GM12865 (cell line): ENCODE measurements at regions not wholly inside any gene's neighbourhood (a gene's known extent, or its start where the extent isn't known, plus 50 kb on each side); places are given as distances from the start of the nearest gene placed in this dataset.

ENCODE experiments used
- DNase-seq: peaks from one replicate; pipeline ENCODE4 v3.0.0; 2010; ENCODE audit warnings: low read depth
- H3K4me3 ChIP-seq: 2 replicates; pipeline ENCODE4 v1.5.1; 2011; ENCODE audit warnings: mild to moderate bottlenecking, low read depth, low read length, control low read depth
- TF ChIP-seq, protein P1 (sequence below): IDR thresholded peaks from 2 replicates; pipeline ENCODE4 v1.5.1; 2011; ENCODE audit warnings: low read length, control low read depth, low read depth, inconsistent platforms; ENCODE audit not compliant: insufficient read depth; ENCODE audit errors: missing control alignments

DNA sequence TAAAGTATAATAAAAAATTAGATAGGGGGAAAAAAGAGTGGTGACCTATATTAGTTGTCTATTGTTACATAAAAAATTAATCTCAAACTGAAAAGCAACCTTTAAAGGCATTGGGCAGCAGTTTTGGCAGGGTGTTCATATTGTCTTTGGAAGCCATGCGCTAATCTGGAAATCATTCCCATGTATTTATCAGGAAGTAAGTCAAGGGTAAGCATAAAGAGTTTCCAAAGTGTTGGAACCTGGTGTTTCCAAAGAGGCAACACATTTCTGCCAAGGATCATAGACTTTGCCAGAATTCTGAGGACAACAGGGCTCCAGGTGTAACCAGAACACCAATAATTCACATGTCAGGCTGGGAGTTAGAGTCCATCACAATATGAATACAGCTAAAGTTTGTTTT, 55.7 kb upstream of the EGFR start:
- DNase-seq, result no peak
- H3K4me3 ChIP-seq, result no peak overlapping the region
- TF ChIP-seq, protein P1, sequence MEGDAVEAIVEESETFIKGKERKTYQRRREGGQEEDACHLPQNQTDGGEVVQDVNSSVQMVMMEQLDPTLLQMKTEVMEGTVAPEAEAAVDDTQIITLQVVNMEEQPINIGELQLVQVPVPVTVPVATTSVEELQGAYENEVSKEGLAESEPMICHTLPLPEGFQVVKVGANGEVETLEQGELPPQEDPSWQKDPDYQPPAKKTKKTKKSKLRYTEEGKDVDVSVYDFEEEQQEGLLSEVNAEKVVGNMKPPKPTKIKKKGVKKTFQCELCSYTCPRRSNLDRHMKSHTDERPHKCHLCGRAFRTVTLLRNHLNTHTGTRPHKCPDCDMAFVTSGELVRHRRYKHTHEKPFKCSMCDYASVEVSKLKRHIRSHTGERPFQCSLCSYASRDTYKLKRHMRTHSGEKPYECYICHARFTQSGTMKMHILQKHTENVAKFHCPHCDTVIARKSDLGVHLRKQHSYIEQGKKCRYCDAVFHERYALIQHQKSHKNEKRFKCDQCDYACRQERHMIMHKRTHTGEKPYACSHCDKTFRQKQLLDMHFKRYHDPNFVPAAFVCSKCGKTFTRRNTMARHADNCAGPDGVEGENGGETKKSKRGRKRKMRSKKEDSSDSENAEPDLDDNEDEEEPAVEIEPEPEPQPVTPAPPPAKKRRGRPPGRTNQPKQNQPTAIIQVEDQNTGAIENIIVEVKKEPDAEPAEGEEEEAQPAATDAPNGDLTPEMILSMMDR, result no peak

DNA sequence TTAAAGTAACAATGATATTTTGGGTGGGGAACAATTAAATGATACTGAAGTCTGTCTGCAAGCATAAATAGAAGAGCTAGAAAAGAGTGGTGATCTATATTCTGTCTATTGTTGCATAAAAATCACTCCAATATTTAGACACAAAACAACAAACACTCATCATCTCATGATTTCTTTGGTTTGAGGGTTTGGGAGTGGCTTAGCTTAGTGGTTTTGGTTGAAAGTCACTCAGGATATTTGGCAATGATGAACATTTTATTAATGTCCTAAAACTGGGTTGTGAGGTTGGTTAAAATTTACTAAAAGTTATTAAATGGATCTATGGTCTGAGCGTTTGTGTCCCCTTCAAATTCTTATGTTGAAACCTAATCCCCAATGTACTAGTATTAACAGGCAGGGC, 54.7 kb upstream of the EGFR start:
- TF ChIP-seq, protein P1, result no peak
- H3K4me3 ChIP-seq, result no peak overlapping the region
- DNase-seq, result no peak

DNA sequence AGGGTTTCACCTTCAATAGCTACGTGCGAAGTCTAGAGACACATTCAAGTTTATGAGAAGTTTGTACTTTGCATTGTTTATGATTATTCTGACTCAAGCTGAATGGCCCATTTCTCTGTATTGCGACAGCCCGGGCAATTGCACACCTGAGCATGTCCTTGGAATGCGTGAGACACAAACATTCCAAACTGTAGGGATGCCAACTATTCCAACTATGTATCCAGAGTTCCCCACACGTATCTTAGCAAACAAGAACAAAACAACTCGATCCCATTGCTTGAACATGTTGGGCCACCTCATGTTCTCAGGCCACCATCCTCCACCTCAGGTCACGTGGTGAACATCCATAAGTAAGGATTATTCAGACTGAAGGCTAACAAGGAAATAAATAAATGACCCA, 51.4 kb upstream of the EGFR start:
- H3K4me3 ChIP-seq, result no peak overlapping the region
- DNase-seq, result no peak
- TF ChIP-seq, protein P1, result no peak

DNA sequence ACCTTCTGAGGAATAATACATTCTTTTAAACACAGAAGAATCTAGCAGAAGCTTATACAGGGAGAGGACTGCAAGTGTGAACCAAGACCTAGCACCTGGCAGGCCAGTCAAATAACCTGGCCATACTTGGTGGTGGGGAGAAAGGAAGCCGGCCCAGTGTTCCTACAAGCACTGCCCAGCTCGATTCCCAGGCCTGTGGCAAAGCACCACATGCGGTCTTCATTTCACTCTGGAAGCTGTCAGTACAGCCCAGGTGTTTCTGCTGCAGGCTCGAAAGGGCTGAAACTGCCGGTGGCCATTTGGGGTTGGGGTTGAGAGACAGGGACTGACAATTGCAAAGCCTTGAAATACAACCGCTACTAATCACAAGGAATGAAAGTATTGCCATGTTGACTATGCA, 50.8 kb upstream of the EGFR start:
- DNase-seq, result no peak
- H3K4me3 ChIP-seq, result no peak overlapping the region
- TF ChIP-seq, protein P1, result no peak
